ENCODE measurements at regions not wholly inside any gene's neighbourhood (a gene's known extent, or its start where the extent isn't known, plus 50 kb on each side); places are given as distances from the start of the nearest gene placed in this dataset.

- TF ChIP-seq CTCF (IDR thresholded peaks at IDR 0.05) = no peak
- Mint-ChIP-seq H3K27ac (no peak overlapping the region), H3K27me3 (ENCODE audit: insufficient read depth) (peaks cover 1% of the 10 kb centered on the region), H3K36me3 (ENCODE audit: low read depth) (no peaks in the 10 kb centered on the region), H3K9me3 (peaks cover 40% of the 10 kb centered on the region), H3K4me1 (ENCODE audit: low read depth) (no peaks in the 10 kb centered on the region), H3K4me3 (no peak overlapping the region)
- no peak for DNase-seq
Observed at GRCh38 chr4:171157462-171158082, 655.6 kb upstream of the GALNTL6 start.

- H3K36me3 Mint-ChIP-seq (ENCODE audit: low read depth) = peaks cover 5% of the 10 kb centered on the region; the same call in 1 of the 2 replicates
- H3K9me3 Mint-ChIP-seq = peaks cover 41% of the 10 kb centered on the region
- no peak overlapping the region for H3K27ac Mint-ChIP-seq
- no peak overlapping the region for H3K4me3 Mint-ChIP-seq
- no peaks in the 10 kb centered on the region for H3K27me3 Mint-ChIP-seq (ENCODE audit: insufficient read depth)
- no peak for TF ChIP-seq CTCF (IDR thresholded peaks at IDR 0.05)
- DNase-seq = no peak
- H3K4me1 Mint-ChIP-seq (ENCODE audit: low read depth) = no peaks in the 10 kb centered on the region
Observed at GRCh38 chr4:171142639-171143038, 670.6 kb upstream of the GALNTL6 start.

- no peak for DNase-seq
- no peaks in the 10 kb centered on the region for H3K4me1 Mint-ChIP-seq (ENCODE audit: low read depth)
- H3K27me3 Mint-ChIP-seq (ENCODE audit: insufficient read depth) = no peaks in the 10 kb centered on the region
- peaks cover 41% of the 10 kb centered on the region for H3K9me3 Mint-ChIP-seq
- peaks cover 5% of the 10 kb centered on the region; the same call in 1 of the 2 replicates for H3K36me3 Mint-ChIP-seq (ENCODE audit: low read depth)
- H3K4me3 Mint-ChIP-seq = no peak overlapping the region
- H3K27ac Mint-ChIP-seq = no peak overlapping the region
- no peak for TF ChIP-seq CTCF (IDR thresholded peaks at IDR 0.05)
Observed at GRCh38 chr4:171142045-171142444, 671.2 kb upstream of the GALNTL6 start.

GRCh38 chr4:171130256-171130801, 682.9 kb upstream of the GALNTL6 start:
- H3K4me3 Mint-ChIP-seq = no peak overlapping the region
- H3K4me1 Mint-ChIP-seq (ENCODE audit: low read depth) = no peaks in the 10 kb centered on the region
- TF ChIP-seq CTCF (IDR thresholded peaks at IDR 0.05) = no peak
- no peak overlapping the region for H3K27ac Mint-ChIP-seq
- H3K27me3 Mint-ChIP-seq (ENCODE audit: insufficient read depth) = no peaks in the 10 kb centered on the region; the same call in 1 of the 2 replicates
- peaks cover 46% of the 10 kb centered on the region for H3K9me3 Mint-ChIP-seq
- H3K36me3 Mint-ChIP-seq (ENCODE audit: low read depth) = no peaks in the 10 kb centered on the region; the same call in 1 of the 2 replicates
- DNase-seq = no peak

GRCh38 chr4:171118091-171118490, 695.1 kb upstream of the GALNTL6 start:
- DNase-seq = no peak
- no peak for TF ChIP-seq CTCF (IDR thresholded peaks at IDR 0.05)
- Mint-ChIP-seq H3K27me3 (ENCODE audit: insufficient read depth) (no peaks in the 10 kb centered on the region), H3K27ac (no peak overlapping the region), H3K36me3 (ENCODE audit: low read depth) (no peaks in the 10 kb centered on the region), H3K9me3 (peaks cover 35% of the 10 kb centered on the region), H3K4me3 (no peak overlapping the region), H3K4me1 (ENCODE audit: low read depth) (no peaks in the 10 kb centered on the region)

Measured in HFFc6 (cell line).